Natural killer cell treated with Interleukin-12 subunit alpha and Interleukin-12 subunit beta and Interleukin-15 and Interleukin-18, amount 100 ng/mL, for 72 hours (primary cell): ENCODE measurements at regions not wholly inside any gene's neighbourhood (a gene's known extent, or its start where the extent isn't known, plus 50 kb on each side); places are given as distances from the start of the nearest gene placed in this dataset.
"Not testable (repeated sequence)": the region's sequence is repeated elsewhere in the genome, so short reads cannot be mapped to it uniquely, and the experiment has no call there.

Experiments
- ATAC-seq, 2 donors: fragments of 150-1000 bp; cut with Tn5 transposase in 1 of 2; sonication (Bioruptor Pico), chemical (Tn5 transposase) in 1 of 2; 2 replicates each; pipeline ENCODE4 v1.10.0; 2021
- DNase-seq: peaks from one replicate; pipeline ENCODE4 v3.0.0; 2022; ENCODE audit warnings: low spot score
- H3K27ac Mint-ChIP-seq, 2 donors: 1 replicate in 1 of 2; 2 replicates in 1 of 2; pipeline ENCODE4 v1.8.0; 2022; ENCODE audit warnings: mixed read lengths in 2 of 2, mild to moderate bottlenecking in 1 of 2, moderate library complexity in 1 of 2
- H3K27me3 Mint-ChIP-seq, 2 donors: 1 replicate in 1 of 2; 2 replicates in 1 of 2; pipeline ENCODE4 v1.8.0; 2022; ENCODE audit warnings: mixed read lengths in 2 of 2
- H3K36me3 Mint-ChIP-seq: one replicate; pipeline ENCODE4 v1.8.0; 2022; ENCODE audit warnings: mixed read lengths
- H3K4me1 Mint-ChIP-seq, 2 donors: 1 replicate in 1 of 2; 2 replicates in 1 of 2; pipeline ENCODE4 v1.8.0; 2022; ENCODE audit warnings: low read depth in 2 of 2, mixed read lengths in 2 of 2, mild to moderate bottlenecking in 1 of 2
- H3K4me3 Mint-ChIP-seq: one replicate; pipeline ENCODE4 v1.8.0; 2022; ENCODE audit warnings: mixed read lengths
- H3K9me3 Mint-ChIP-seq: 2 replicates; pipeline ENCODE4 v1.8.0; 2022; ENCODE audit warnings: mixed read lengths

DNA sequence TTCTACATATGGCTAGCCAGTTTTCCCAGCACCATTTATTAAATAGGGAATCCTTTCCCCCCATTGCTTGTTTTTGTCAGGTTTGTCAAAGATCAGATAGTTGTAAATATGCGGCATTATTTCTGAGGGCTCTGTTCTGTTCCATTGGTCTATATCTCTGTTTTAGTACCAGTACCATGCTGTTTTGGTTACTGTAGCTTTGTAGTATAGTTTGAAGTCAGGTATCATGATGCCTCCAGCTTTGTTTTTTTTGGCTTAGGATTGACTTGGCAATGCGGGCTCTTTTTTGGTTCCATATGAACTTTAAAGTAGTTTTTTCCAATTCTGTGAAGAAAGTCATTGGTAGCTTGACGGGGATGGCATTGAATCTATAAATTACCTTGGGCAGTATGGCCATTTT is 60.0 kb upstream of the GPC3 start:
- H3K27ac Mint-ChIP-seq, ATAC-seq, DNase-seq, H3K36me3 Mint-ChIP-seq, H3K4me3 Mint-ChIP-seq, H3K9me3 Mint-ChIP-seq, H3K4me1 Mint-ChIP-seq: not testable (repeated sequence)
- peaks cover 0 to 17% of the 10 kb centered on the region in 2 donors for H3K27me3 Mint-ChIP-seq

DNA sequence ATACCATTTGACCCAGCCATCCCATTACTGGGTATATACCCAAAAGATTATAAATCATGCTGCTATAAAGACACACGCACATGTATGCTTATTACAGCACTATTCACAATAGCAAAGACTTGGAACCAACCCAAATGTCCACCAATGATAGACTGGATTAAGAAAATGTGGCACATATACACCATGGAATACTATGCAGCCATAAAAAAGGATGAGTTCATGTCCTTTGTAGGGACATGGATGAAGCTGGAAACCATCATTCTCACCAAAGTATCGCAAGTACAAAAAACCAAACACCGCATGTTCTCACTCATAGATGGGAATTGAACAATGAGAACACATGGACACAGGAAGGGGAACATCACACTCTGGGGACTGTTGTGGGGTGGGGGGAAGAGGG is 81.7 kb upstream of the GPC3 start:
- not testable (repeated sequence) for H3K4me3 Mint-ChIP-seq, H3K4me1 Mint-ChIP-seq, DNase-seq, H3K27ac Mint-ChIP-seq, H3K9me3 Mint-ChIP-seq, ATAC-seq, H3K36me3 Mint-ChIP-seq
- peaks cover 7 to 11% of the 10 kb centered on the region in 2 donors for H3K27me3 Mint-ChIP-seq

DNA sequence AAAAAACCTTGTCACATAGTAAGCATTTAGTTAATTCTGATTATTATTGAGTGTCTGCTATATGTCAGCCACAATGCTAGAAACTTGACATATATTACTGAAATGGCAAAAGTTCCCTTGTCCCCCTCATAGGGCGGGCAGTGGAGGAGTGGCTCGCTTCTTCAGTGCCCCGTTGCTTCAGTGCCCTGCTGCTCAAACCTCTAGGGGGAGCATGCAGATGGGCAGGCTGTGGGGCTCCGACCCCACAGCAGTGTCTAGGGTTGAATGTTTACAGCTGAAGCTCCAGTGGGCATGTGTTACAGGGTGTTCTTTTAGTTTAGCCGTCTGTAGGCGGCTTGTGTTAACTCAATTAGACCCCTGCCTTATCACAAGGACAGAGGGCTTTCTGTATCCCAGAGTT is 86.5 kb upstream of the GPC3 start:
- H3K4me3 Mint-ChIP-seq, H3K27ac Mint-ChIP-seq, H3K36me3 Mint-ChIP-seq, DNase-seq, H3K4me1 Mint-ChIP-seq, ATAC-seq, H3K9me3 Mint-ChIP-seq: not testable (repeated sequence)
- H3K27me3 Mint-ChIP-seq = peaks cover 0 to 15% of the 10 kb centered on the region in 2 donors

DNA sequence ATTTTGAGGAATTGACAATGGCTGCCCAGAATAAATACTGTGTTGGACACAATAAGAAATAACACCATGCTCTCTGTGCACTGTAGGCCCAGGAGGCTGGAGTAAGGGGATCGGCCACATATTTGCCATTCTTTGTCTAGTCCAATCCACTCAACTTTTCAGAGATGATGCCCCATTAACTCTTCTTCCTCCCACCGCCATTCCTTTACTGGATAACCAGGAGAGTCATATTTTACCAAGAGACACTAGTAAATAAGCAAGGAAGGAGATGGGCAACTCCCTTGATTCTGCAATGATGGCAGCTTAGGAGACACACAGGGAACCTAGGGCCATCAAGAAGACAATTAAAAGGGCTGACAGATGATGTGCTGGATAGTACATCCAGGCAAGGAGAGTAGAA is 87.9 kb upstream of the GPC3 start:
- Mint-ChIP-seq H3K27ac (no peak overlapping the region), H3K4me3 (no peak overlapping the region), H3K27me3 (peaks cover 5 to 24% of the 10 kb centered on the region in 2 donors), H3K9me3 (no peaks in the 10 kb centered on the region), H3K4me1 (no peaks in the 10 kb centered on the region), H3K36me3 (no peaks in the 10 kb centered on the region)
- ATAC-seq (no peak), DNase-seq (no peak)

DNA sequence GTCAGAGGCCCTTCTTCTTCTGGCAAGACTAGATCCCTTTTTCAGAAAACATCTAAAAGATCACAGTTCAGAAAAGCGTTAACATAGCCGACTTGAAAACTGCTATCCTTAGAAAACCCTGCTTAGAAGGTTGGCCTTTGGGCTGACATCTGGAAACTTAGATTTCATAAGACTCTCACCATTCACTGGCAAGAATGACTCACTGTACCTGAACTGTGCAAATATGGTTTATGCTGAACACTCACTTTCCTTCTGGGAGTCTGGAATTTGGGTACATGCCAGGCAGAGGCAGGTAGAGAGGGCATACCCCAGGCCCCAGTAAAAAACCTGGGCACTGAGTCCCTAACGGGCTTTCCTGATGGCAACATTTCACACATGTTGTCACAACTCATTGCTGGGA is 88.8 kb upstream of the GPC3 start:
- no peaks in the 10 kb centered on the region for H3K36me3 Mint-ChIP-seq
- ATAC-seq = no peak
- H3K27me3 Mint-ChIP-seq = peaks cover 13 to 28% of the 10 kb centered on the region in 2 donors
- H3K4me1 Mint-ChIP-seq = no peaks in the 10 kb centered on the region
- no peak for DNase-seq
- H3K4me3 Mint-ChIP-seq = no peak overlapping the region
- no peaks in the 10 kb centered on the region for H3K9me3 Mint-ChIP-seq
- no peak overlapping the region for H3K27ac Mint-ChIP-seq

DNA sequence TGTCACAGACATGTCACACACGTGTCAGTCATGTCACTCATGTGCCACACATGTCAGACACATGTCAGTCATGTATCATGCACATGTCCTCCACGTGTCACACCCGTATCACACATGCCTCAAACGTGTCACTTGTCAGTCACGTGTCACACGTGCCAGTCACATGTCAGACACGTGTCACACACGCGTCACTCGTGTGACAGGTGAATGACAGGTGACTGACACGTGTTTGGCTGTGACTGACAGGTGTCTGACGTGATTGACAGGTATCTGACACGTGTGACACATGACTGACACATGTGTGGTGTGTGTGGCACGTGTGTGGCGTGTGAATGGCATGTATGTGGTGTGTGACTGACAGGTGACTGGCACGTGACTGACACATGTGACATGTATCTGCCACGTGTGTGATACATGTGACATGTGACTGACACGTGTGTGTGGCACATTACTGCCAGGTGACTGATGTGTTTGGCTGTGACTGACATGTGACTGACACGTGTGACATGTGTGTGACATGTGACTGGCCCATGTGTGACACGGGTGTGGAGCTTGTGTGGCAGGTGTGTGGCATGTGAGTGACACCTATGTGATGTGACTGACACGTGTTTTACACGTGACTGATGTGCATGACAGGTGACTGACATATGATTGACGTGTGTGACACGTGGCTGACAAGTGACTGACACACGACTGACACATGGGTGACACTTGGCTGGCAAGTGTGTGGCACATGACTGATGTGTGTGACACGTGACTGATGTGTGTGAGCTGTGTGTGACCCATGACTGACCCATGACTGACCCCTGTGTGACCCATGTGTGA is 90.7 kb upstream of the GPC3 start:
- no peaks in the 10 kb centered on the region for H3K36me3 Mint-ChIP-seq
- no peaks in the 10 kb centered on the region for H3K9me3 Mint-ChIP-seq
- no peak for DNase-seq
- no peak overlapping the region for H3K27ac Mint-ChIP-seq
- H3K27me3 Mint-ChIP-seq = peaks cover 13 to 32% of the 10 kb centered on the region in 2 donors
- no peaks in the 10 kb centered on the region for H3K4me1 Mint-ChIP-seq
- ATAC-seq = no peak
- no peak overlapping the region for H3K4me3 Mint-ChIP-seq

DNA sequence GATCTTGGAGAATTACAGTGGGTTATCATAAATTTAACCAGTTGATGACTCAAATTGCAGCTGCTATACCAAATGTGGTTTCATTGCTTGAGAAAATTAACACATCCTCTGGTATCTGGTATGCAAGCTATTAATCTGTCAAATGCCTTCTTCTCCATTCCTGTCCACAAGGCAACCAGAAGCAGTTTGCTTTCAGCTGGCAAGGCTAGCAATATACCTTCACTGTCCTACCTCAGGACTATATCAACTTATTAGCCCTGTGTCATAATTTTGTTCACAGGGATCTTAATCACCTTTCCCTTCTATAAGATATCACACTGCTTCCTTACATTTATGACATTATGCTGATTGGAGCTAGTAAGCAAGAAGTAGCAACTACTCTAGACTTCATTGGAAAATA is 110.0 kb upstream of the GPC3 start:
- DNase-seq (no peak), ATAC-seq (no peak)
- Mint-ChIP-seq H3K36me3 (no peaks in the 10 kb centered on the region), H3K4me3 (no peak overlapping the region), H3K9me3 (no peaks in the 10 kb centered on the region), H3K27me3 (peaks cover 0 to 11% of the 10 kb centered on the region in 2 donors), H3K4me1 (no peaks in the 10 kb centered on the region), H3K27ac (no peak overlapping the region)

DNA sequence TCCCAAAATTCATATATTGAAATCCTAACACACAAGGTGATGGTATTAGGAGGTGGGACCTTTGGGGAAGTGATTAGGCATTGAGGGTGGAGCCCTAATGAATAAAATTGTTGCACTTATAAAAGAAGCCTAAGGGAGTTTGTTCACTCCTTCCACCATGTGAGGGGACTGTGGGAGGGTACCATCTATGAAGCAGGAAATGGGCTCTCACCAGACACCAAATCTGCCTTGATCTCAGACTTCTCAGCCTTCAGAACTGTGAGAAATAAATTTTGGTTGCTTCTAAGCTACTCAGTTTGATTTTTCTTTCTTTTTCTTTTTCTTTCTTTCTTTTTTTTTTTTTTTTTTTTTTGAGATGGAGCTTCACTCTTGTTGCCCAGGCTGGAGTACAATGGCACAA is 116.2 kb upstream of the GPC3 start:
- H3K36me3 Mint-ChIP-seq = no peaks in the 10 kb centered on the region
- H3K27ac Mint-ChIP-seq = no peak overlapping the region
- H3K27me3 Mint-ChIP-seq = peaks cover 0 to 8% of the 10 kb centered on the region in 2 donors
- DNase-seq (no peak), ATAC-seq (no peak)
- no peaks in the 10 kb centered on the region for H3K9me3 Mint-ChIP-seq
- H3K4me3 Mint-ChIP-seq = no peak overlapping the region
- no peaks in the 10 kb centered on the region for H3K4me1 Mint-ChIP-seq

DNA sequence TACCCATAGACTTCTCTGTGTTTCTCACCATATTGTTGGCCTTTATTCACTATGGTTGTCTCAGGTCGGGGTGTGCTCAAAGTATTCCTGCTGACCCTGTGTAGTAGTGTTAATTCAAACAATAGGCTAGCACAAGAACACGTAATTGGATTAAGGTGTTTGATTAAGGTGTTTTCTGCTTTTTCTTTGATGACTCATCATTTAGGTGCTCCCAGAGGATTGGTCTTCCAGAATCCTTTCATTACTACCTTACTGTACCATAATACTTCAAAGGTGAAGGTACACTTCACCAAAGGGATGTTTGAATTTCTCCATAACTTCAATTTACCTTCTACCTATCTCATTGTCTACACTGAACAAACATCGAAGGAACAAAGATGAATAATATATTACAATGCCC is 121.7 kb upstream of the CCDC160 start:
- ATAC-seq (no peak), DNase-seq (no peak)
- Mint-ChIP-seq H3K9me3 (no peaks in the 10 kb centered on the region), H3K27me3 (peaks cover 13 to 19% of the 10 kb centered on the region in 2 donors), H3K27ac (no peak overlapping the region), H3K4me1 (no peaks in the 10 kb centered on the region), H3K36me3 (no peaks in the 10 kb centered on the region), H3K4me3 (no peak overlapping the region)

DNA sequence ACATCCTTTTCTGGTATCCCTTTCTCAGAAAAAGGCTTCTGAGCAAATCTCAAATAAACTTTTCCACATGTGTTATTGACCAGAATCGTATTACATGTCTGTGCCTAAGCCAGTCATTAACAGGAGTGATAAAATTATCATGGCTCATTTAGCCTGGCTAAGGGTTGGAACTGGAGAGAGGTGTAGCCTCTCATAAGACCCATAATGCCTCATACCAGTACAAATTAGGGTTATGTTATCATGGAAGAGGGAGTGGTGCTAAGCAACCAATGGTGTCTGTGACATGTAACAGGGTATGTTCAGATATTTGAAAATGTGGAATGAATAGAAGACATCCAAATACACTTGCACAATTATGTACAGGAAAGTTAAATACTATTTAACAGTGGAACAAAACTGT is 99.6 kb upstream of the CCDC160 start:
- H3K27me3 Mint-ChIP-seq = peaks cover 0 to 19% of the 10 kb centered on the region in 2 donors
- DNase-seq = no peak
- no peaks in the 10 kb centered on the region for H3K9me3 Mint-ChIP-seq
- no peak overlapping the region for H3K27ac Mint-ChIP-seq
- no peaks in the 10 kb centered on the region for H3K4me1 Mint-ChIP-seq
- no peak for ATAC-seq
- no peaks in the 10 kb centered on the region for H3K36me3 Mint-ChIP-seq
- no peak overlapping the region for H3K4me3 Mint-ChIP-seq

DNA sequence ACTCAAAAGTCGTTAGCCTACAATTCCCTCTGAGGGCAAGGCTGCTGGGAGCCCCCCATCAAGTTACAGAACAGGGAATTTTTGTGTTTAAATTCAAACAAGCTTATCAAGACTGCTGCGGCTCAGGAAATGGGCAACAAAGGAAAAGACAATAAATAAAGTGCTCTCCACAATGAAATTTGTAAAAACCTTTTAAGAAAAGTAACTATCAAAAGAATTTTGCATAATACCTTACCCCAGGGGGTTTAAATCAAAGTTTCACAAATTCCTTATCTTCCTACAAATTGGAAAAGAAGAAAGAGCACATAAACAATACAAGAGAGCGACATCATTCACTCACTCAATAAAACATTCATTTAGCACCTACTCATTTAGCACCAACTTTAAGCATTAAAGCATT is 97.9 kb upstream of the CCDC160 start:
- ATAC-seq (no peak), DNase-seq (no peak)
- H3K4me1 Mint-ChIP-seq = no peaks in the 10 kb centered on the region
- H3K27ac Mint-ChIP-seq = no peak overlapping the region
- H3K36me3 Mint-ChIP-seq = no peaks in the 10 kb centered on the region
- H3K27me3 Mint-ChIP-seq = peaks cover 0 to 19% of the 10 kb centered on the region in 2 donors
- H3K4me3 Mint-ChIP-seq = no peak overlapping the region
- no peaks in the 10 kb centered on the region for H3K9me3 Mint-ChIP-seq

DNA sequence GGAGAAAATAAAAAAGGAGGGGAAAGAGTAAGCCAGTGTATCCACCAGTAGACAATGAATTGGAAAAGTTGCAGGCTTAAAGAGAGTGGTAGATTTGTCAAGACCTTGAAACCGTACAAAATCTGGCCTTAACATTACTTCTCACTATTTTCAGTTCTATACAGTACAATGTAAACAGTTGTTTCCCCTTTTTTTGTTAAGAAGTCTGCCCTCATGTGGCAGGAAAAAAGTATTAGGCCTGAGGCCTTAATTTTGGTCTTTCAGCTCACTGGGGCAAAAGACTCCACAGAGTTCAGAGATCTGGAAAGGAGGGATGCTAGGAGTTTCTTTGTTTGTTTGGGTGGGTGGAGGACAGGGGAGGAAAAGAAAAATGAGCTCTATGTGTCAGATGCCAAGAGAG is 92.8 kb upstream of the CCDC160 start:
- Mint-ChIP-seq H3K27me3 (peaks cover 0 to 8% of the 10 kb centered on the region in 2 donors), H3K36me3 (no peaks in the 10 kb centered on the region), H3K4me1 (no peaks in the 10 kb centered on the region), H3K27ac (no peak overlapping the region), H3K9me3 (no peaks in the 10 kb centered on the region), H3K4me3 (no peak overlapping the region)
- no peak for DNase-seq
- no peak for ATAC-seq

DNA sequence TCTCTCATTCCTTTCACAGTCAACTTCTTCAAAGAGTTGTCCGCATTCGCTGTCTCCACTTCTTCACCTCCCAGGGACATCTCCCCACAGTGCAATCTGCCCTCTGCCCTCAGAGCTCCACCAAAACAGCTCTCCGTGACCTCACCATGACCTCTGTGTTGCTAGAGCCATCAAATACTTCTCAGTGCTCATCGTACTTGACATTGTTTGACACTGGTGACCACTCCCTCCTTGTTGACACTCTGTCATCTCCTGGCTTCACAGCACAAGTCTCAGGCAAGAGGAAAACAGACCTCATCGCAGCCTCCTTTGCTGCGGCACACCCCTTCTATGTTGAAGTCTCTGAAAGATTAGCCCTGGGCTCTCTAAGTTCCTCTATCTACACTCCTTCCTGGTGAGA is 90.5 kb upstream of the CCDC160 start:
- Mint-ChIP-seq H3K27ac (no peak overlapping the region), H3K4me3 (no peak overlapping the region), H3K4me1 (no peaks in the 10 kb centered on the region), H3K9me3 (no peaks in the 10 kb centered on the region), H3K36me3 (no peaks in the 10 kb centered on the region), H3K27me3 (peaks cover 0 to 3% of the 10 kb centered on the region in 2 donors)
- ATAC-seq (no peak), DNase-seq (no peak)

DNA sequence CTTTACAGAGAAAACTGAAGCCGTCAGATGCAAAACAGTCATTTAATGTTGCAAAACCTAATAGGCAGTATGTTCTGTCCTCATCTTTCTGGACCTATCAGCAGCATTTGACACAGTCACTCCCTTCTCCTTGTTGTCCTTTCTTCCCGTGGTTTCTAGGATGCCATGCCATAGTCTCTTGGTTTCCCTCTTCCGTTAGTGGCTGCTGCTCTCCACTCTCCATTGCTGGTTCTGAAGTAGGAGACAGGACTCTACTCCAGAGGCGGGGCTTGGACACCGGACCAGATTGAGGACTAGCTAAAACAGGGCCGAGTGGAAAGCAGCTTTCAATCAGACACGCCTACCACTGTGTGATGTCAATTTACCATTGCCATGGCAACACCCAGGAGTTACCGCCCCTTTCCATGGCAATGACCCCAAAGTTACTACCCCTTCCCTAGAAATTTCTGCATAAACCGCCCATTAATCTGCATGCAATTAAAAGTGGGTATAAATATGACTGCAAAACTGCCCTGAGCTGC is 88.8 kb upstream of the CCDC160 start:
- Mint-ChIP-seq H3K27me3 (peaks cover 0 to 10% of the 10 kb centered on the region in 2 donors), H3K27ac (no peak overlapping the region), H3K9me3 (no peaks in the 10 kb centered on the region), H3K36me3 (no peaks in the 10 kb centered on the region), H3K4me3 (no peak overlapping the region), H3K4me1 (no peaks in the 10 kb centered on the region)
- ATAC-seq = no peak
- DNase-seq = no peak
